WTC11 (cell line): ENCODE measurements at regions not wholly inside any gene's neighbourhood (a gene's known extent, or its start where the extent isn't known, plus 50 kb on each side); places are given as distances from the start of the nearest gene placed in this dataset.

Experiments
- ATAC-seq: fragments of 200-7000 bp; cut with Tn5 transposase; 2 replicates; pipeline ENCODE4 v1.10.0; 2021; ENCODE audit warnings: mild to moderate bottlenecking, moderate library complexity
- CTCF ChIA-PET: fragments of 300-600 bp; sonication (Branson Sonifier 250); formaldehyde crosslinking; loops from one replicate; lab custom pipeline; 2021; ENCODE audit warnings: antibody characterized with exemption; lab: Charles Lee
- POLR2A ChIA-PET: fragments of 350-600 bp; sonication (Branson Sonifier 250); formaldehyde crosslinking; loops from one replicate; lab custom pipeline; 2021; ENCODE audit warnings: antibody characterized with exemption; lab: Charles Lee
- DNase-seq: peaks from one replicate; pipeline ENCODE4 v3.0.0; 2021; ENCODE audit warnings: low spot score
- H3K27ac Mint-ChIP-seq: 2 replicates; pipeline ENCODE4 v1.8.0; 2021; ENCODE audit warnings: mixed read lengths
- H3K27me3 Mint-ChIP-seq: 2 replicates; pipeline ENCODE4 v1.8.0; 2021; ENCODE audit warnings: low read depth, mild to moderate bottlenecking, moderate library complexity, mixed read lengths
- H3K36me3 Mint-ChIP-seq: 2 replicates; pipeline ENCODE4 v1.8.0; 2021; ENCODE audit warnings: mixed read lengths
- H3K4me1 Mint-ChIP-seq: 2 replicates; pipeline ENCODE4 v1.8.0; 2022; ENCODE audit warnings: mixed read lengths
- H3K4me3 Mint-ChIP-seq: 2 replicates; pipeline ENCODE4 v1.8.0; 2021; ENCODE audit warnings: mild to moderate bottlenecking, moderate library complexity, mixed read lengths
- H3K9me3 Mint-ChIP-seq: 2 replicates; pipeline ENCODE4 v1.8.0; 2021; ENCODE audit warnings: mixed read lengths
- ATF1 ChIP-seq: sonication (generic); formaldehyde crosslinking; IDR thresholded peaks from 2 replicates; pipeline ENCODE4 v1.8.1; 2023; ENCODE audit warnings: mild to moderate bottlenecking, moderate library complexity, missing genetic modification reagents
- CREB1 ChIP-seq: sonication (generic); formaldehyde crosslinking; IDR thresholded peaks from 2 replicates; pipeline ENCODE4 v1.8.0; 2023; ENCODE audit warnings: mild to moderate bottlenecking, missing genetic modification reagents
- CTCF ChIP-seq: fragments of 200-600 bp; IDR thresholded peaks from 2 replicates; pipeline ENCODE4 v1.8.0; 2022; ENCODE audit warnings: antibody characterized with exemption
- E2F1 ChIP-seq: sonication (generic); formaldehyde crosslinking; IDR thresholded peaks from 2 replicates; pipeline ENCODE4 v1.8.0; 2022; ENCODE audit warnings: mild to moderate bottlenecking, missing genetic modification reagents
- ELF4 ChIP-seq: sonication (generic); formaldehyde crosslinking; IDR thresholded peaks from 2 replicates; pipeline ENCODE4 v1.8.1; 2022; ENCODE audit warnings: low read depth, mild to moderate bottlenecking, moderate library complexity, missing genetic modification reagents
- GRHL2 ChIP-seq: fragments of 250-450 bp; sonication (Bioruptor Pico); IDR thresholded peaks from 2 replicates; pipeline ENCODE4 v1.8.0; 2022; ENCODE audit warnings: mild to moderate bottlenecking, moderate library complexity; ENCODE audit not compliant: insufficient replicate concordance, severe bottlenecking
- GTF2I ChIP-seq: fragments of 250-450 bp; sonication (Bioruptor Pico); conservative IDR thresholded peaks from 2 replicates; pipeline ENCODE4 v1.4.0; 2021; ENCODE audit warnings: mild to moderate bottlenecking
- IRF1 ChIP-seq: sonication (generic); formaldehyde crosslinking; IDR thresholded peaks from 2 replicates; pipeline ENCODE4 v1.8.0; 2023; ENCODE audit warnings: missing genetic modification reagents
- ZNF425 ChIP-seq: fragments of 250-450 bp; sonication (Bioruptor Pico); conservative IDR thresholded peaks from 2 replicates; pipeline ENCODE4 v1.9.0; 2021; ENCODE audit warnings: mild to moderate bottlenecking
- ZNF671 ChIP-seq: fragments of 250-450 bp; sonication (Bioruptor Pico); IDR thresholded peaks from 2 replicates; pipeline ENCODE4 v1.8.0; 2021; ENCODE audit warnings: mild to moderate bottlenecking
- TF ChIP-seq, protein P1 (sequence below): fragments of 250-450 bp; sonication (Bioruptor Pico); IDR thresholded peaks from 2 replicates; pipeline ENCODE4 v1.9.0; 2021; ENCODE audit warnings: mild to moderate bottlenecking, borderline replicate concordance
- TF ChIP-seq, protein P2 (sequence below): sonication (generic); formaldehyde crosslinking; conservative IDR thresholded peaks from 2 replicates; pipeline ENCODE4 v1.8.1; 2022; ENCODE audit warnings: mild to moderate bottlenecking, missing genetic modification reagents

GRCh38 chr13:103514619-103515018 is 448.4 kb upstream of the SLC10A2 start (continued):
- TF ChIP-seq, protein P1, sequence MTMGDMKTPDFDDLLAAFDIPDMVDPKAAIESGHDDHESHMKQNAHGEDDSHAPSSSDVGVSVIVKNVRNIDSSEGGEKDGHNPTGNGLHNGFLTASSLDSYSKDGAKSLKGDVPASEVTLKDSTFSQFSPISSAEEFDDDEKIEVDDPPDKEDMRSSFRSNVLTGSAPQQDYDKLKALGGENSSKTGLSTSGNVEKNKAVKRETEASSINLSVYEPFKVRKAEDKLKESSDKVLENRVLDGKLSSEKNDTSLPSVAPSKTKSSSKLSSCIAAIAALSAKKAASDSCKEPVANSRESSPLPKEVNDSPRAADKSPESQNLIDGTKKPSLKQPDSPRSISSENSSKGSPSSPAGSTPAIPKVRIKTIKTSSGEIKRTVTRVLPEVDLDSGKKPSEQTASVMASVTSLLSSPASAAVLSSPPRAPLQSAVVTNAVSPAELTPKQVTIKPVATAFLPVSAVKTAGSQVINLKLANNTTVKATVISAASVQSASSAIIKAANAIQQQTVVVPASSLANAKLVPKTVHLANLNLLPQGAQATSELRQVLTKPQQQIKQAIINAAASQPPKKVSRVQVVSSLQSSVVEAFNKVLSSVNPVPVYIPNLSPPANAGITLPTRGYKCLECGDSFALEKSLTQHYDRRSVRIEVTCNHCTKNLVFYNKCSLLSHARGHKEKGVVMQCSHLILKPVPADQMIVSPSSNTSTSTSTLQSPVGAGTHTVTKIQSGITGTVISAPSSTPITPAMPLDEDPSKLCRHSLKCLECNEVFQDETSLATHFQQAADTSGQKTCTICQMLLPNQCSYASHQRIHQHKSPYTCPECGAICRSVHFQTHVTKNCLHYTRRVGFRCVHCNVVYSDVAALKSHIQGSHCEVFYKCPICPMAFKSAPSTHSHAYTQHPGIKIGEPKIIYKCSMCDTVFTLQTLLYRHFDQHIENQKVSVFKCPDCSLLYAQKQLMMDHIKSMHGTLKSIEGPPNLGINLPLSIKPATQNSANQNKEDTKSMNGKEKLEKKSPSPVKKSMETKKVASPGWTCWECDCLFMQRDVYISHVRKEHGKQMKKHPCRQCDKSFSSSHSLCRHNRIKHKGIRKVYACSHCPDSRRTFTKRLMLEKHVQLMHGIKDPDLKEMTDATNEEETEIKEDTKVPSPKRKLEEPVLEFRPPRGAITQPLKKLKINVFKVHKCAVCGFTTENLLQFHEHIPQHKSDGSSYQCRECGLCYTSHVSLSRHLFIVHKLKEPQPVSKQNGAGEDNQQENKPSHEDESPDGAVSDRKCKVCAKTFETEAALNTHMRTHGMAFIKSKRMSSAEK (CRISPR knock-in tag) = no peak
- TF ChIP-seq ZNF425 (CRISPR knock-in tag) = no peak
- TF ChIP-seq ELF4 (CRISPR knock-in tag) = no peak
- no peak for TF ChIP-seq IRF1

DNA sequence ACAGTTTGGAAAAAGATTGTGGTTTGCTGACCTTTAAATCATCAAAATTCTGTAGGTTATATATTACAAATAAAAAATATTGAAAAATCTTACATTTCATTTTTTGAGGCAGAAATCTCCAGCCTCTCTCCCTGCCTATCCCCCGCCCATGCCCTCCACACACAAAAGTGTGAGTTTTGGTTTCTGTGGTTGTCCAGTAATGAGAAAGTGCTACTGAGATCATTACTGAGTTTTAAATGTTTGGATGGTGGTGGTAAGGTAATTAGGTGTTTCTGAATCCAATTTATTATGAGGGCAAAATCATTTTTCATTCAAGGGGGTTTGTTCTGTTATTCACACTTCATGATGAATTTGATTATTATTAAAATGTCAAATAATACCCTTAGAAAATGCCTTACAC is 448.0 kb upstream of the SLC10A2 start:
- Mint-ChIP-seq H3K36me3 (no peaks in the 10 kb centered on the region; the same call in 1 of the 2 replicates), H3K9me3 (peaks cover under 1% of the 10 kb centered on the region; the same call in 1 of the 2 replicates), H3K27ac (no peak overlapping the region), H3K4me3 (no peak overlapping the region), H3K4me1 (peaks cover 10% of the 10 kb centered on the region), H3K27me3 (no peaks in the 10 kb centered on the region)
- ATAC-seq (no peak), DNase-seq (no peak)
- CTCF ChIA-PET = no interaction called here
- no peak for TF ChIP-seq ATF1
- no peak for TF ChIP-seq GTF2I (CRISPR knock-in tag)
- no peak for TF ChIP-seq ZNF671 (CRISPR knock-in tag)
- TF ChIP-seq CREB1 (CRISPR knock-in tag) = no peak
- no peak for TF ChIP-seq GRHL2
- POLR2A ChIA-PET = no interaction called here

DNA sequence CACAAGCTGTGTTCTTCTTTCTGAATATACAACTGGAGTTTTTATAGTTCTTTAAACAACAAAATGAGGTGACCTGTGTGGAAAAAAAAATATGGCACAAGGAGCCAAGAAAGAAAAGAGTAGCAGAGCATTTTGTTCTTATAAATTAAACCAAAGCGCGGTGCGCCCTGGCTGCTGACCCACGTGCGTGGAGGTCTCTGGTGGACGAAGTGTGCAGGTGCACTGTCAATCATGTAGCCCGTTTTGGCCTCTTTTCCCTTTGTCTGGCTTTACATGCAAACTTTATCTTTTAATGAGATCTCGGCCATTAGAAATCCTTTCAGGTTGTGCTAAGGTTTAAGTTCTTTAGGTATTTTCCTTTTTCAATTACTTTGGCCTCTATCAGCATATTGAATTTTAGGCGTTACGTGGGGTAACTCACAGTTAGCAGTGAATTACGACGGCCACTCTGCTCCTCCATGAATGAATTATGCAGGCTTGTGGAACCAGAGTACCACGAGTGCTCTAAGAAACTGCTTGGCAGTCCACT is 443.9 kb upstream of the SLC10A2 start:
- Mint-ChIP-seq H3K9me3 (peaks cover 23% of the 10 kb centered on the region), H3K4me1 (no peaks in the 10 kb centered on the region), H3K27me3 (peaks cover 4% of the 10 kb centered on the region; the same call in 1 of the 2 replicates), H3K36me3 (peaks cover 11% of the 10 kb centered on the region), H3K4me3 (no peak overlapping the region)
- POLR2A ChIA-PET = no interaction called here
- peak; percentile 58 for ATAC-seq
- TF ChIP-seq CTCF (peak; percentile 31; the same call in 1 of the 2 replicates), E2F1 (CRISPR knock-in tag) (no peak), IRF1 (no peak)
- TF ChIP-seq, protein P2, sequence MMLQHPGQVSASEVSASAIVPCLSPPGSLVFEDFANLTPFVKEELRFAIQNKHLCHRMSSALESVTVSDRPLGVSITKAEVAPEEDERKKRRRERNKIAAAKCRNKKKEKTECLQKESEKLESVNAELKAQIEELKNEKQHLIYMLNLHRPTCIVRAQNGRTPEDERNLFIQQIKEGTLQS (CRISPR knock-in tag) = no peak
- TF ChIP-seq, all 79 proteins: peak for 1
- H3K27ac Mint-ChIP-seq = no peak overlapping the region
- DNase-seq = peak; percentile 11
- CTCF ChIA-PET = no interaction called here
